HepG2 (cell line): ENCODE measurements at regions not wholly inside any gene's neighbourhood (a gene's known extent, or its start where the extent isn't known, plus 50 kb on each side); places are given as distances from the start of the nearest gene placed in this dataset.

ENCODE experiments used
- ATAC-seq: fragments of 200-7000 bp; cut with Tn5 transposase; 3 replicates; pipeline ENCODE4 v1.9.1; 2020; ENCODE audit warnings: mild to moderate bottlenecking, moderate library complexity
- BruUV-seq: library from RNA; stranded (reverse); fragments of 400-500 nt; replicated peaks from 2 replicates; lab custom pipeline; 2021; lab: Mats Ljungman, UMichigan
- CTCF ChIA-PET: fragments of 300-600 bp; formaldehyde crosslinking; extraction: SDS; loops from one replicate; lab custom pipeline; 2021; ENCODE audit warnings: low total read pairs, inconsistent platforms, low intra/inter-chr PET ratio; lab: Yijun Ruan, JAX
- POLR2A ChIA-PET: fragments of 350-600 bp; sonication (Branson Sonifier 250); formaldehyde crosslinking; loops from one replicate; lab custom pipeline; 2020; ENCODE audit warnings: antibody characterized with exemption, inconsistent platforms; lab: Yijun Ruan, JAX
- DNase-seq: peaks from one replicate; pipeline ENCODE4 v3.0.0-alpha.2; 2015; ENCODE audit warnings: low spot score
- FAIRE-seq: peaks from 3 replicates; lab custom pipeline; 2011; peaks lifted over from hg19 to GRCh38; lab: Jason Lieb, UNC
- H2AFZ ChIP-seq: one replicate; pipeline ENCODE4 v1.6.1; 2011; ENCODE audit warnings: low read length, inconsistent platforms
- H3K27ac ChIP-seq: fragments of 300-600 bp; 3 replicates; pipeline ENCODE4 v1.8.0; 2011; ENCODE audit warnings: mixed run types, mild to moderate bottlenecking, mixed read lengths, low read length, inconsistent platforms; ENCODE audit not compliant: insufficient read depth; ENCODE audit errors: extremely low read length
- H3K27me3 ChIP-seq, 2 experiments: fragments of 200-600 bp in 1 of 2; 2 replicates in 1 of 2; 3 replicates in 1 of 2; pipeline versions ENCODE4 v1.6.0 to v1.8.0; 2011; ENCODE audit warnings: low read length in 2 of 2, mild to moderate bottlenecking in 2 of 2, moderate library complexity in 2 of 2, inconsistent platforms in 1 of 2; ENCODE audit not compliant: insufficient read depth in 2 of 2, control insufficient read depth in 1 of 2
- H3K36me3 ChIP-seq, 2 experiments: fragments of 200-600 bp in 1 of 2; replicated peaks in 1 of 2; 2 replicates in 1 of 2; 3 replicates in 1 of 2; pipeline versions ENCODE4 v1.5.1 to v1.8.0; 2011; ENCODE audit warnings: low read length in 2 of 2, inconsistent platforms in 1 of 2; ENCODE audit not compliant: insufficient read depth in 2 of 2, control insufficient read depth in 1 of 2
- H3K4me1 ChIP-seq: 2 replicates; pipeline ENCODE4 v1.5.1; 2012; ENCODE audit warnings: low read length, inconsistent platforms; ENCODE audit not compliant: insufficient read depth
- H3K4me2 ChIP-seq: 2 replicates; pipeline ENCODE4 v1.6.0; 2011; ENCODE audit warnings: low read depth, low read length, inconsistent platforms
- H3K4me3 ChIP-seq, 3 experiments: fragments of 200-600 bp in 1 of 3; sonication (generic), shearing (Covaris generic) in 1 of 3; replicated peaks in 1 of 3; 2 replicates each; pipeline ENCODE4 v1.5.1; 2011 to 2016; ENCODE audit warnings: low read length in 3 of 3, inconsistent platforms in 2 of 3, low read depth in 2 of 3, mild to moderate bottlenecking in 2 of 3, control low read depth in 1 of 3, mixed read lengths in 1 of 3; ENCODE audit not compliant: insufficient read depth in 1 of 3
- H3K79me2 ChIP-seq: one replicate; pipeline ENCODE4 v1.6.1; 2011; ENCODE audit warnings: low read length, inconsistent platforms; ENCODE audit not compliant: insufficient read depth
- H3K9ac ChIP-seq: 2 replicates; pipeline ENCODE4 v1.6.0; 2011; ENCODE audit warnings: mild to moderate bottlenecking, low read depth, low read length, inconsistent platforms; ENCODE audit not compliant: insufficient read depth
- H3K9me3 ChIP-seq: 2 replicates; pipeline ENCODE4 v1.5.1; 2012; ENCODE audit warnings: mild to moderate bottlenecking, low read length
- H4K20me1 ChIP-seq: 2 replicates; pipeline ENCODE4 v1.6.0; 2011; ENCODE audit warnings: inconsistent platforms, mild to moderate bottlenecking, low read length, moderate library complexity; ENCODE audit not compliant: insufficient read depth
- AHDC1 ChIP-seq: sonication (generic); formaldehyde crosslinking; IDR thresholded peaks from 2 replicates; pipeline ENCODE4 v1.5.1; 2020; ENCODE audit warnings: mild to moderate bottlenecking, missing genetic modification reagents, borderline replicate concordance
- ARNT2 ChIP-seq: sonication (generic); formaldehyde crosslinking; IDR thresholded peaks from 2 replicates; pipeline ENCODE4 v1.8.0; 2022; ENCODE audit warnings: mild to moderate bottlenecking, low read depth, missing genetic modification reagents, moderate library complexity
- CEBPB ChIP-seq: IDR thresholded peaks from 2 replicates; pipeline ENCODE4 v1.6.1; 2011; ENCODE audit warnings: low read depth, low read length, improper control_type of control experiment, borderline replicate concordance
- CREM ChIP-seq, 2 experiments: sonication (generic) in 1 of 2; formaldehyde crosslinking in 1 of 2; IDR thresholded peaks; 2 replicates each; pipeline versions ENCODE4 v1.4.0 to v1.6.1; 2016 to 2020; ENCODE audit warnings: antibody characterized with exemption in 1 of 2, mild to moderate bottlenecking in 1 of 2, missing genetic modification reagents in 1 of 2
- GABPA ChIP-seq, 2 experiments: IDR thresholded peaks; 2 replicates each; pipeline ENCODE4 v1.6.1; 2011 to 2016; ENCODE audit warnings: low read depth in 2 of 2, low read length in 1 of 2, missing biosample characterization in 1 of 2, missing genetic modification characterization in 1 of 2
- ISL2 ChIP-seq: sonication (generic); formaldehyde crosslinking; IDR thresholded peaks from 2 replicates; pipeline ENCODE4 v1.5.0; 2020; ENCODE audit warnings: missing genetic modification reagents
- MIER2 ChIP-seq: IDR thresholded peaks from 2 replicates; pipeline ENCODE4 v1.6.1; 2016; ENCODE audit warnings: missing biosample characterization, missing genetic modification reagents
- NONO ChIP-seq, 2 experiments: fragments of 450-650 bp in 1 of 2; sonication (generic) in 1 of 2; formaldehyde crosslinking in 1 of 2; IDR thresholded peaks in 1 of 2; conservative IDR thresholded peaks in 1 of 2; 2 replicates each; pipeline versions ENCODE4 v1.6.1 to v1.8.0; 2017 to 2022; ENCODE audit warnings: mild to moderate bottlenecking in 1 of 2, missing genetic modification reagents in 1 of 2, moderate library complexity in 1 of 2
- ZBTB38 ChIP-seq: sonication (generic); formaldehyde crosslinking; IDR thresholded peaks from 2 replicates; pipeline ENCODE4 v1.5.1; 2020; ENCODE audit warnings: mild to moderate bottlenecking, missing genetic modification reagents
- ZKSCAN8 ChIP-seq: IDR thresholded peaks from 2 replicates; pipeline ENCODE4 v1.6.1; 2016; ENCODE audit warnings: borderline replicate concordance, missing genetic modification reagents, missing compliant biosample characterization
- ZNF275 ChIP-seq: sonication (generic); formaldehyde crosslinking; IDR thresholded peaks from 2 replicates; pipeline ENCODE4 v1.8.0; 2022; ENCODE audit warnings: missing genetic modification reagents, mild to moderate bottlenecking, inconsistent platforms, borderline replicate concordance
- ZNF564 ChIP-seq: sonication (generic); formaldehyde crosslinking; IDR thresholded peaks from 2 replicates; pipeline ENCODE4 v1.8.1; 2023; ENCODE audit warnings: mild to moderate bottlenecking, missing genetic modification reagents
- ZNF614 ChIP-seq: IDR thresholded peaks from 2 replicates; pipeline ENCODE4 v1.6.1; 2018; ENCODE audit warnings: missing biosample characterization, missing genetic modification reagents, inconsistent platforms, borderline replicate concordance
- ZNF660 ChIP-seq: sonication (generic); formaldehyde crosslinking; IDR thresholded peaks from 2 replicates; pipeline ENCODE4 v1.5.1; 2020; ENCODE audit warnings: mild to moderate bottlenecking, low read depth, missing genetic modification reagents, borderline replicate concordance
- ZNF704 ChIP-seq: sonication (generic); formaldehyde crosslinking; IDR thresholded peaks from 2 replicates; pipeline ENCODE4 v1.8.1; 2023; ENCODE audit warnings: mild to moderate bottlenecking, inconsistent platforms, moderate library complexity, missing genetic modification reagents, borderline replicate concordance
- ZSCAN25 ChIP-seq: sonication (generic); formaldehyde crosslinking; IDR thresholded peaks from 2 replicates; pipeline ENCODE4 v1.8.0; 2022; ENCODE audit warnings: mild to moderate bottlenecking, missing genetic modification reagents
- WGBS: methylation state at CpG from one replicate; pipeline ENCODE4 v1.1.6; 2017; ENCODE audit warnings: low lambda C conversion rate; 5-methylcytosine and 5-hydroxymethylcytosine counted together
- in situ Hi-C: cut with HindIII; loops from 2 replicates; pipeline ENCODE4 v1.10.0; 2017; ENCODE audit warnings: low pct_unique_long_range_greater_than_20kb; ENCODE audit not compliant: extremely low pct_ligation_motif_present
- intact Hi-C: fragments of 100-400 bp; cut with micrococcal nuclease; formaldehyde crosslinking; loops from one replicate; pipeline ENCODE4 v1.10.0; 2022; ENCODE audit not compliant: unreplicated experiment

- TF ChIP-seq GABPA (IDR thresholded peaks at IDR 0.05; ENCODE audit: low read depth, low read length) = no peak
- TF ChIP-seq GABPA (CRISPR knock-in tag; IDR thresholded peaks at IDR 0.05; ENCODE audit: low read depth) = no peak
- no peak for TF ChIP-seq ZNF275 (CRISPR knock-in tag)
- TF ChIP-seq ZNF614 (CRISPR knock-in tag) = no peak
- TF ChIP-seq CEBPB = no peak
- TF ChIP-seq, all 625 proteins: peak for 0
Observed at GRCh38 chr4:24719615-24720014, 75.8 kb upstream of the SOD3 start (continued).

- intact Hi-C loops (no loop called here), in situ Hi-C loops (no loop called here)
- H3K9me3 ChIP-seq = no peaks in the 10 kb centered on the region
- no peak for ATAC-seq
- H4K20me1 ChIP-seq = no peaks in the 10 kb centered on the region
- no peak overlapping the region for H3K9ac ChIP-seq
- H3K4me3 ChIP-seq = no peak overlapping the region
- ChIA-PET CTCF (no interaction called here), POLR2A (no interaction called here)
- no peaks in the 10 kb centered on the region for H3K79me2 ChIP-seq
- H3K27me3 ChIP-seq = no peaks in the 10 kb centered on the region
- WGBS = 0% methylated on average over 1 of the region's 1 CpG
- DNase-seq = no peak
- no peak overlapping the region for H3K27ac ChIP-seq
- no peak overlapping the region for H3K4me2 ChIP-seq
- H3K4me1 ChIP-seq = no peaks in the 10 kb centered on the region
- H3K36me3 ChIP-seq = no peaks in the 10 kb centered on the region
- no peak for FAIRE-seq
- BruUV-seq = no TSS peak
- no peak overlapping the region for H2AFZ ChIP-seq
- TF ChIP-seq NONO (IDR thresholded peaks at IDR 0.05) (no peak), NONO (CRISPR knock-in tag; conservative IDR thresholded peaks at IDR 0.05) (no peak), ZNF564 (CRISPR knock-in tag) (no peak), MIER2 (CRISPR knock-in tag) (no peak), ARNT2 (CRISPR knock-in tag) (no peak), ZBTB38 (CRISPR knock-in tag) (no peak), AHDC1 (no peak), ZNF660 (CRISPR knock-in tag) (no peak), ZNF704 (CRISPR knock-in tag) (no peak), CREM (IDR thresholded peaks at IDR 0.05) (no peak), CREM (CRISPR knock-in tag; IDR thresholded peaks at IDR 0.05) (no peak), ZKSCAN8 (no peak), ISL2 (CRISPR knock-in tag) (no peak), ZSCAN25 (CRISPR knock-in tag) (no peak)
Observed at GRCh38 chr4:24720436-24720835, 74.9 kb upstream of the SOD3 start.
